Glomerular endothelial cell (primary cell): ENCODE measurements at regions not wholly inside any gene's neighbourhood (a gene's known extent, or its start where the extent isn't known, plus 50 kb on each side); places are given as distances from the start of the nearest gene placed in this dataset.

Experiments used
- DNase-seq: peaks from one replicate; pipeline ENCODE4 v3.0.0-alpha.2; 2011; ENCODE audit warnings: low read depth, low spot score; ENCODE audit errors: extremely low read depth

- no peak for DNase-seq
Observed at GRCh38 chr2:191601060-191601459, 76.9 kb upstream of the NABP1 start.

DNA sequence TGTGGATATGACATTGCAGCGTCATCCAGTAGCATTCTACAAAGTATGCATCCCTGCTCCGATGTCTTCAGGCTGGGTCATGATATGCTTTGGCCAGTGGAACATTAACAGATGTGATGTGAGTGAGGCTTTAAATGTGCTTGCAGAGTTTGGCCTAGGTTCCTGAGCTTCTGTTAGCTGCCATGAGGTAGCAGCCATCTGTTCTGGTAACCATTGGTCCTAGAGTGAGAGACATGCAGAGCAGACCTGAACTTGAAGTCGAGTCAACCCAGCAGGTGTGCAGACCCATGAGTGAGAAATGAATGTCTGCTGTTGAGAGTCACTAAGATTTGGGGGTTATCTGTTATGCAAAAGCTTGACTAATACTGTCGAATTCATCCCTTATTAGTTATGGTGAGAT lies 73.8 kb upstream of the NABP1 start:
- no peak for DNase-seq

DNA sequence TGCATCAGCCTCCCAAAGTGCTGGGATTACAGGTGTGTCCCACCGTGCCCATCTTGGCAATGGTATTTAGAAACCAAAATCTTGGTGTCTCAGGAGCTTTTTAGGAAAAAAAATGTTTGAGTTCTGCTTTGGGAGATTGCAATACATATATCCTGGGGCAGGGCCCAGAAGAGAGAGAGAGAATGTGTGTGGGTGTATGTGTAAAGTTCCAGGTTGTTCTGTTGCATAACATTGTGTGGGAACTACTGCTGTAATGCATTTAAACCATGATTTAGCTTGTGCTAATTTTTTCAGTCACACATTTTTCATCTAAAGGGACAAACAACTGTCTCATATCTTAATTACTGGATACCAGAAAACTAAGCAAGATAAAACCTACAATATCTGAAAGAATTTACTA lies 70.8 kb upstream of the NABP1 start:
- DNase-seq, result no peak

DNA sequence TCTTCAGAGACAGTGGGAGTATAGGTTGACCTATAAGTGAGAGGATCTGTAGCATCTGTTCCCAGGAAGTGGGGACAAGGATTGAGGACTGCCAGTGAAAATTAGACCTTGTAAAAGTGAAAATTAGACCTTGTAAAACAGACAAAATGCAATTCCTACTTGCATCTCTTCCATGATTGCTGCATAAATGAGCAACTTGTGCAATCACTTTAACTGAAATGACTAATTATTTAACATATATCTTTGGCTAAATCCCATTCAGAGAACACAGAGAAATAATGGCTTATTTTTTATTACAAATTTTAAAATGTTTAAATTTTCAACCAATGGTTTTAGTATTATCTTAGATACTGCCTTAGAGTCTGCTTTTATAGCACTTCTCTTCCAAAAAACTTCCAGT lies 67.2 kb upstream of the NABP1 start:
- DNase-seq, result no peak

GRCh38 chr2:191611614-191612013 lies 66.3 kb upstream of the NABP1 start:
- no peak for DNase-seq

GRCh38 chr2:191612496-191612895 lies 65.4 kb upstream of the NABP1 start:
- DNase-seq, result peak; percentile 76

- DNase-seq, result no peak
Observed at GRCh38 chr2:191614759-191615158, 63.2 kb upstream of the NABP1 start.

DNA sequence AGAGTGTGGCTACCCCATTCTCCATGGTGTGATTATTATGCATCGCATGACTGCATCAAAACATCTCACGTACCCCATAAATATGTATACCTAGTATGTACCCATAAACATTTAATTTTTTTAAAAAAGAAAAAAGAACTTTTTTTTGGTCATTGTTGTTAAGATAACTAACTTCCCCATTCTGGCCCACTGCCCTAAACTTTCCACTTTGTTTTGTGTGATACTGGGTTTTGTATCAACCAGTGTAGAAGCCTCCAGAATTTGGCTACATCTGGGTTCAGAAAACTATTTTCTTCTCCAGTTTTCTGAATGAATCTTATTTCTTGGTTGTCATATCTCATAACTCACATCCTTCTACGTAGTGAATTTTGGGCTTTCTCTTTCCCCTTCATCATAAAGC lies 62.3 kb upstream of the NABP1 start:
- DNase-seq, result no peak

DNA sequence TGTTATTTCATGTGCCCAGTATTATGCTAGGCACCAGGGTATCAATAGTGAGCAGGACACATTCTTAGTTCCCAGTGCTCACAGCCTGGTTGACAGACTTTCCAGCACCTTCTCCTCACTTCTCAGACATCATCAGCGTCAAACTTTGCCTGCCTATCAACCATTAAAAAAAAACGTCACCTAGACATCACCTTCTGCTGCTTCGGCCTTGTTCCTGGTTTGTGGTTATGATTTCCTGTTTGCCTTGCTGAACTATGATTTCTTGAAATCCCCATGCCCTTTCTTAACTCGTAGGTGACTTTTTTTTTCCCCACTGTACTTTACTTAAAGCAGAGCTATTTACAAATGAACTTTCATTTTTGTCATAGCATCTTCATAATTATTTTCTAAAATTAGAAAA lies 60.4 kb upstream of the NABP1 start:
- no peak for DNase-seq

- DNase-seq, result no peak
Observed at GRCh38 chr2:191618046-191618780, 59.7 kb upstream of the NABP1 start.

- DNase-seq, result no peak
Observed at GRCh38 chr2:191618786-191619185, 59.1 kb upstream of the NABP1 start.

GRCh38 chr2:191620144-191620543 lies 57.8 kb upstream of the NABP1 start:
- no peak for DNase-seq

DNA sequence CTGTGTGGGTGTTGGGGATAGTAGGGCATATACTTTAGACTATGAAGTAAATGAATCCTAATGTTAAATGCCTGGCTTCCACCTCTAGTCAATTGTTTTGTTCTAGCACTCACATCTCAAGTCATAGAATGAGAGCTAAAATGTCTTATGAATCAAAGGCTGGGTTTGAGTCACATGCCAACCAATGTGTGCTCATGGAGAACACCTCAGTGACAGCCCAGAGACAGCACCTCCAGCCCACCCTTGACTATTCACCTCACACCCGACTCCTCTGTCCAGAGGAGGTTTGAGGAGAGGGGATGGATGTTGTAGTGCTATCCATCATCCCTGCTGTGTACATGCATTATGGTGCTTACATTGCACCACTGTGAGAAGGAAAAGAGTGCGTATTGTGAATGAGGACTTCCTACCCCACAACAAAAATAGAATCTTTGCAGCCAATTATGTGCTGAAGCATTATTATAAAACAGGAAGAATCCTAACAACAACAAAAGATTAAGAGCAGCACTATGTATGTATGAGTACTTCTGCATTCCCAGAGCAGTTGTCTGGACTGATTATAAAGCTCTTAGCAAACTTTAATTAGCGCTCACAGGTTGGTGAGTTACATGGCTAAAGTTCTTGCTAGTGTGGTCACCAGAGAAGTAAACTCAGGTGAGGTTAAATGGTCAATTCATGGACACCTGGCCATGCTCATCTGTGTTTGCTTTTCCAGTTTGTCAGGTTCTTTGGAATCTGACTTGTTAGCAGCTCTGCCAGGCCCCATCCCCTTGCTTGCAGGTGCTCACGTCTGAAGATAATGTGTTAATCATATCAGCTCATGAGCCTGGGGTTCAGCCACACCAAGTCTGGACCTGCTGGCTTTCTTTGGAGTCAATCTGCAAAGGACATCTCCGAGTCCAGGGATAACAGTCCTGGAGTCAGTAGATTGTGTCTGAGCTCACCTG lies 55.3 kb upstream of the NABP1 start:
- DNase-seq, result no peak

- DNase-seq, result peak; percentile 89
Observed at GRCh38 chr2:191625016-191625415, 52.9 kb upstream of the NABP1 start.

GRCh38 chr2:191625446-191625845 lies 52.5 kb upstream of the NABP1 start:
- no peak for DNase-seq

- DNase-seq, result no peak
Observed at GRCh38 chr2:191626497-191627151, 51.3 kb upstream of the NABP1 start.

DNA sequence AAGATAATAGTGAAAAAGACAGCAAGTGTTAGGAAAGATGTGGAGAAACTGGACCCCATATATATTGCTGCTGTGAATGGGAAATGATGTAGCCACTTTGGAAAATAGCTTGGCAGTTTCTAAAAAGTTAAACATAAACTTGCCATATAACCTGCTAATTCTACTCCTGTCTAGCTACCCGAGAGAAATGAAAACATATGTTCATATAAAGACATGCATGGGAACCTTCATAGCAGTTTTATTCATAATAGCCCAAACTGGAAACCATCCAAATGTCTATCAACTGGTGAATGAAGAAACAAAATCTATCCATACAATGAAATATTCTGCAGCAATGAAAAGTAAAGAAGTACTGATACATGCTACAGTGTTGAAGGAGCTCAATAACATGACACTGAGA lies 50.4 kb upstream of the NABP1 start:
- DNase-seq, result no peak
